ENCODE measurements at regions not wholly inside any gene's neighbourhood (a gene's known extent, or its start where the extent isn't known, plus 50 kb on each side); places are given as distances from the start of the nearest gene placed in this dataset.

DNA sequence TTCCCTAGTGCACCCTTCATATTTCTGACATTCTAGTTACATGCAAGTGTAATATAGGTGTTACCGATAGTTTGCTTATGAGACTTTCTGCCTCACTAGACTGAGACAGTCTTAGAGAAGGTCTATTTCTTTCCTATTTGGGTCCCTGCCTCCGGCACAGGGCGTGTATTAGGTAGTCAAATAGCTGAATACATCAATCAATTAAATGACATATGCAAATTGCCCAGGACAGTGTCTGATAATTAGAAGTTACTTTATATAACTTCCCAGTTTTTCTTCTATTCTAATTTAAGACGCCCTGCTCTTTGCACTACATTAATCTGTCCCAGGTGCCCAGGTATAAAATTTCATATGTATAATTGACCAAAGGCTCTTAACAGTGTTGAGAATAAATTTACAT is 264.2 kb downstream of the RAB28 start:
- no peak overlapping the region for H3K27ac ChIP-seq
- no peak overlapping the region for H3K4me3 ChIP-seq
- intact Hi-C loops (cut with DNase I; ENCODE audit: low total_unique reads) = no loop called here
- TF ChIP-seq, protein P1, sequence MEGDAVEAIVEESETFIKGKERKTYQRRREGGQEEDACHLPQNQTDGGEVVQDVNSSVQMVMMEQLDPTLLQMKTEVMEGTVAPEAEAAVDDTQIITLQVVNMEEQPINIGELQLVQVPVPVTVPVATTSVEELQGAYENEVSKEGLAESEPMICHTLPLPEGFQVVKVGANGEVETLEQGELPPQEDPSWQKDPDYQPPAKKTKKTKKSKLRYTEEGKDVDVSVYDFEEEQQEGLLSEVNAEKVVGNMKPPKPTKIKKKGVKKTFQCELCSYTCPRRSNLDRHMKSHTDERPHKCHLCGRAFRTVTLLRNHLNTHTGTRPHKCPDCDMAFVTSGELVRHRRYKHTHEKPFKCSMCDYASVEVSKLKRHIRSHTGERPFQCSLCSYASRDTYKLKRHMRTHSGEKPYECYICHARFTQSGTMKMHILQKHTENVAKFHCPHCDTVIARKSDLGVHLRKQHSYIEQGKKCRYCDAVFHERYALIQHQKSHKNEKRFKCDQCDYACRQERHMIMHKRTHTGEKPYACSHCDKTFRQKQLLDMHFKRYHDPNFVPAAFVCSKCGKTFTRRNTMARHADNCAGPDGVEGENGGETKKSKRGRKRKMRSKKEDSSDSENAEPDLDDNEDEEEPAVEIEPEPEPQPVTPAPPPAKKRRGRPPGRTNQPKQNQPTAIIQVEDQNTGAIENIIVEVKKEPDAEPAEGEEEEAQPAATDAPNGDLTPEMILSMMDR (IDR thresholded peaks at IDR 0.05 in 8 of 11, conservative IDR thresholded peaks at IDR 0.05 in 3 of 11) = no peak
- TF ChIP-seq POLR2AphosphoS5 (IDR thresholded peaks at IDR 0.05) (no peak), POLR2A (IDR thresholded peaks at IDR 0.05) (no peak)
- H3K4me1 ChIP-seq = no peaks in the 10 kb centered on the region
- H3K36me3 ChIP-seq = no peaks in the 10 kb centered on the region
- H3K9me3 ChIP-seq = peaks cover 0 to 14% (median 2%) of the 10 kb centered on the region in 8 donors
- 83 to 96% (median 87%) methylated on average over 4 of the region's 4 CpGs for WGBS, 5 donors
- H3K27me3 ChIP-seq (replicated peaks in 1 of 7) = no peaks in the 10 kb centered on the region
- no peak for DNase-seq

DNA sequence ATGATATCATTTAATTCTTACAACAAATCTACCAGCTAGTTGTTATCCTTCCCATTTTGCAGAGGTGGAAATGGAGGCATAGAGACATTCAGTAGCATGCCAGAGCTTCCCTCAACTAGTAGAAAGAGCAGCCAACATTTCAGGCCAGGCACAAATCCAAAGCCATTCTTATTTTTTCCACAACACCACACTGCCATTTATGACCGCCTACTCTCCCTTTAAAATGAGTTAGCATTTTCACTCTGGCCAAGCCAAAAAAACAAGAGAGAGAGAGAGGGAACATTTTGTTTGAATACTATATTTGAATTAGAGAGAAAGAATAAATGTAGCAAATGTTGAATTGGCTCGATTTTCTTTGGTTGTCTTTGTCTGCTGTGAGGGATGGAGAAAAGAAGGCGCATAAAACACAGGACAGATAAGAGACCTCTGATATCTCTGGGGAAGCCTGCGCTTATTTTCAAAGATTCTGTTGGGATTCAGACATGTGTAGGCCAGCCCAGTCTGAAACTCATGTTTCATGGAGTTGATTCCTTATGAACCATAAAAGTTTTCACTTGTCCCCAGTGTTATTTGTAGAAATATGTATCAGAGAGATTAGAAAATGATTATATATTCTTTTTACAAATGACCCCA is 265.7 kb downstream of the RAB28 start:
- WGBS, 5 donors = 70 to 91% (median 86%) methylated on average over 4 of the region's 4 CpGs
- H3K27ac ChIP-seq = no peak overlapping the region
- DNase-seq = no peak

DNA sequence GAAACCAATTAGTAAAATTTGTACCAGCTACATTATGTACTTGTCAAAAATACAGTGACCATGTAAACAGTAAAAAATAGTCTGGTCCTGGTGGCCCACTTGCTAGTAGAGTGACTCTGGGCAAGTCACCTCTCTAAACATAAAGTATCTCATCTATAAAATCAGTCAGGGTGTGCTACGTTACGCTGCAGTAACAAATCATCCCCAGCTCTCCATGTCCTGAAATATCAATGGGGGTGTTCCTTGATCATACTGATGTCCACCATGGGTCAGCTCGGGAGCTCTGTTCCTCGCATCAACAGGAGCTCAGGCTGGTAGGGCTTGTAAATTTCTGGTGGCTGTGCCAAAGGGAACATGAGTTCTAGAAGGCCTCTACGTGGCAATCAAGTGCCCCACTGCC is 268.6 kb downstream of the RAB28 start:
- no peak overlapping the region for H3K27ac ChIP-seq
- 78 to 93% (median 88%) methylated on average over 5 of the region's 5 CpGs for WGBS, 5 donors
- TF ChIP-seq POLR2AphosphoS5 (IDR thresholded peaks at IDR 0.05) (no peak), POLR2A (IDR thresholded peaks at IDR 0.05) (no peak)
- TF ChIP-seq, protein P1 (IDR thresholded peaks at IDR 0.05 in 8 of 11, conservative IDR thresholded peaks at IDR 0.05 in 3 of 11) = no peak
- H3K4me3 ChIP-seq = no peak overlapping the region
- H3K36me3 ChIP-seq = no peaks in the 10 kb centered on the region
- intact Hi-C loops (cut with DNase I; ENCODE audit: low total_unique reads) = no loop called here
- no peaks in the 10 kb centered on the region for H3K27me3 ChIP-seq (replicated peaks in 1 of 7)
- no peak for DNase-seq
- H3K4me1 ChIP-seq = no peaks in the 10 kb centered on the region
- H3K9me3 ChIP-seq = peaks cover 0 to 14% (median 2%) of the 10 kb centered on the region in 8 donors

More for the DNA sequence above, 265.7 kb downstream of the RAB28 start:
- no peaks in the 10 kb centered on the region for H3K4me1 ChIP-seq
- peaks cover 0 to 14% (median 2%) of the 10 kb centered on the region in 8 donors for H3K9me3 ChIP-seq
- TF ChIP-seq POLR2A (IDR thresholded peaks at IDR 0.05) = no peak
- no peak for TF ChIP-seq POLR2AphosphoS5 (IDR thresholded peaks at IDR 0.05)
- no peak overlapping the region for H3K4me3 ChIP-seq
- intact Hi-C loops (cut with DNase I; ENCODE audit: low total_unique reads) = no loop called here
- no peaks in the 10 kb centered on the region for H3K36me3 ChIP-seq
- no peaks in the 10 kb centered on the region for H3K27me3 ChIP-seq (replicated peaks in 1 of 7)

DNA sequence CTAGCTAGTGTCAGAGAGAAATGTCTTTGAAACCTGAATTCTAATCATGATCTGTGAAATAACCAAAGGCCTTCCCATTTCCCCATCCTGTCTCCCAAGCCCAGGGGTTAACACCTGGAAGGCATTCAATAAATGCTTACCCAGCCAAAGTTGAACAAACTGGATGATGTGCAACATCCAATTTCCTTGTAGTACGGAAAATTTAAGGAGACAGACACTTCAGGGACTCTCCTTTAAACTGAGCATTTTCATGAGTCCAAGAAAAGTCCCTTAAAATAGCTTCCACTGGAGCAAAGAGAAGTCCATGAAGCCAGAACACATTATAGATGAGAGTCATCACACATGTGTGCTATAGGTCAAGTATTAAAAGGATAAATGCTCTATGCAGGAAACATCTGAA is 271.2 kb downstream of the RAB28 start:
- 75 to 94% (median 89%) methylated on average over 1 of the region's 1 CpG for WGBS, 5 donors
- TF ChIP-seq, protein P1 (IDR thresholded peaks at IDR 0.05 in 8 of 11, conservative IDR thresholded peaks at IDR 0.05 in 3 of 11) = no peak
- no peak for TF ChIP-seq POLR2AphosphoS5 (IDR thresholded peaks at IDR 0.05)
- TF ChIP-seq POLR2A (IDR thresholded peaks at IDR 0.05) = no peak
- Histone ChIP-seq H3K27ac (no peak overlapping the region), H3K36me3 (no peaks in the 10 kb centered on the region), H3K4me1 (no peaks in the 10 kb centered on the region), H3K4me3 (no peak overlapping the region), H3K27me3 (replicated peaks in 1 of 7) (no peaks in the 10 kb centered on the region), H3K9me3 (peaks cover 0 to 14% (median 2%) of the 10 kb centered on the region in 8 donors)
- intact Hi-C loops (cut with DNase I; ENCODE audit: low total_unique reads) = no loop called here
- no peak for DNase-seq
